Iris pigment epithelial cell (primary cell): ENCODE measurements at regions not wholly inside any gene's neighbourhood (a gene's known extent, or its start where the extent isn't known, plus 50 kb on each side); places are given as distances from the start of the nearest gene placed in this dataset.

ENCODE experiments used
- DNase-seq: peaks from one replicate; pipeline ENCODE4 v3.0.0-alpha.2; 2011; ENCODE audit warnings: low read depth

DNA sequence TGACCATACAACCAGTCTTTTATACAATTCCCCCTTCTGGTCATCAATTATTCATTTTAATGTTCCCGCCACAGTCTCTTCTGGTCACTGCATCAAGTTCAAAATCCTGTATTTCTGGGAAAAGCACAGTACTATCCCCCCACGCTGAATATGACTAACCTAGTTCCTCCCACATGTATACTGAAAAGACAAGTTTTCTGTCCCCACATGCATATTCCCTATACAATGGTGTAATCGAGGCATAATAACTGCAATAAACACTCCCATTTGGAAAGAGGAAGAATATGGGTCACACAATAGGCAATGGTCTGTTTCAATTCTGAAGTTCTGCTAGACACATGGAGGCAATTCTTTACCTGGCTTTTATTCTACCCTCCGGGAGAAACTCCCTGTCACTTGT, 344.9 kb downstream of the EFNA5 start:
- no peak for DNase-seq

GRCh38 chr5:107324809-107325208, 345.9 kb downstream of the EFNA5 start:
- no peak for DNase-seq

- DNase-seq, result peak; percentile 22
These were observed 346.7 kb downstream of the EFNA5 start for GRCh38 chr5:107324071-107324470.

DNA sequence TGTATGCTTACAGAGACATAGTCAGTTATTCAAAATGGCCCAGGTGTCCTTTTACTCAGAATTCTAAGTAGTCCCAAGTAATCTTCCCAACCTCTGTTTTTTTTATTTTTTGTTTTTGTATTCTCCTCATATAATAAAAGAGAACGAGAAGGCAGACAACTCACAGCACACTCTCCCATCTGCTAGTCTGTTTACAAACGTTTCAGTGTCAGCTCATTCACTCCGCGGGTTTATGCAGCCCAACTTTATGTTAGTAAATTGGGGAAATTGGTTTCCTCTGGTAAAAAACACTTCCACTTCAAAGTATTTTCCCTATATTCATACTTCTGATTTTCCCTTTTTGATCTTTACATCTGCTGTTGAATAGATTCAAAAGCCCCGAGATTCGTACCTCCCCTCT, 347.2 kb downstream of the EFNA5 start:
- no peak for DNase-seq

DNA sequence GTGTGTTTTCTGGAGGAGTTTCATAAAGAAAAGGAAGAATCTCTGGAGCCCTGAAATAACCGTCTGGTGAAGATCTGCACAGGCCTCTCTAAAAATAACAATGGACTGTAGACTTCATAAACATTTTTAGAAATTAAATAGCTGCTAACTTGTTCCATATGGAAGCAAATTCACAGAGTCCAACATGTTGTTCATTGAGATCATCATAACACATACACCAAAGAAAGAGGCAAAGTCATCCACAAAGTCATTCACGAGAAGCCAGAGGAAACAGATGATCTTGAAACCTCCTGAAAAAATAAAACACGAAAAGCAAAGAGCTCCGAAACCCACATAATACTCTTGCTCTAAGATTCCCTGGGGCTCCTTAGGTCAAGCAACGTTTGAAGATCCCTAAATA, 347.8 kb downstream of the EFNA5 start:
- DNase-seq, result no peak

- no peak for DNase-seq
These were observed 348.8 kb downstream of the EFNA5 start for GRCh38 chr5:107321906-107322305.

GRCh38 chr5:107320846-107321245, 349.9 kb downstream of the EFNA5 start:
- DNase-seq, result no peak

DNA sequence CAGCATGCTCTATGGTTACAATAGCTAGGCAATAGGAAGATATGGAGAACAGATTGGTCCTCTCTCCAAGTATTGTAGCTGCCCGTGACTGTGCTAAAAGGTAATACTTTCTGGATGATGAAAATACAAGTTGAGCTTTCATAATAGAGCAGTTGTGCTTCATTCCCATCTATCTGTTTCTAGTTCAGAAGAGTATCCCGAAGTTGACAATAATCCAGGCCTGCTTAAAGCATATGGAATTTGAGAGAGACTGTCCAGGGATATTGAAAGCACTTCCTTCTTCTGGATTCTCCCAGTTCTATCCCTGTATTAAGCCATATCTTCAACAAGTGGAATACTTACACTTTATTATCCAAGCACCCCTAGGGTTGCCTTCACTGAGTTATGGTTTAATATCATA, 350.4 kb downstream of the EFNA5 start:
- DNase-seq, result no peak

- no peak for DNase-seq
These were observed 350.8 kb downstream of the EFNA5 start for GRCh38 chr5:107319901-107320300.

GRCh38 chr5:107314330-107314729, 356.4 kb downstream of the EFNA5 start:
- DNase-seq, result no peak

DNA sequence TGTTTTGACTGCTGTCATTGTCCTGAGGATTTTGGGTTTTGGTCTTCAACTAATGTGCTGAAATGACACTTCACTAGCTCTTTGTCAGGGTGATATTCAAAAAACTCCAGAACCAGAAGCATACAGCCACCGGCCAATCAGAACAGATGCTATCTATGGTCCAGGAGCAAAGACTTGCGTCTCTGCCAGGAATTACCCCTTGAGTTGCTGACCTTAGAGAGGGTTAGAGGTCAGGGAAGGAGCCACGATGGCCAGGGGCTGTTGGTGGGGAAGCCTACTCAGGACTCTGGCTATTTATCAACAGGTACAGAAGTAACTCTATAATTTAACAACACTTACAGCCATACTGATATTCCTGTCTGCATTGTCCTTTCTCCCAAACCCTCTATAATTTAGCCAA, 356.8 kb downstream of the EFNA5 start:
- DNase-seq, result no peak

DNA sequence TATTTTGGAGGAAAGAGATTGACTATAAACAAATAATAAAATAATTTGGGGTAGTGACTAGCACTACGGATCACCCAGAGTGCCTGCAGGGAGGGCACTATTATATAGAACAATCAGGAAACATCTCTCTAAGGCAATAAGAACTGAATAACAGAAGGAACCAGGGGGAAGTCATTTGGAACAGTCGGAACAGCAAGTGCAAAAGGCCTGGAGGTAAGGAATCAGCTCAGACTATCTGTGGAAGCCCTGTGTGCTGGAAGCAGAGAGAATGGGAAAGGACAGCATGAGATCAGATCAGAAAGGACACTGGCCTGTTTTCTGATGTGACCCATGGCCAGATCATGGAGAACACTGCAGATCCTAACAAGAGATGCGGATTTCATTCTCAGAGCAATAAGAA, 357.6 kb downstream of the EFNA5 start:
- DNase-seq, result no peak

- no peak for DNase-seq
These were observed 360.6 kb downstream of the EFNA5 start for GRCh38 chr5:107310181-107310580.

- no peak for DNase-seq
These were observed 364.1 kb downstream of the EFNA5 start for GRCh38 chr5:107306594-107306993.

- no peak for DNase-seq
These were observed 364.7 kb downstream of the EFNA5 start for GRCh38 chr5:107306002-107306401.

- DNase-seq, result no peak
These were observed 366.1 kb downstream of the EFNA5 start for GRCh38 chr5:107304684-107305083.

- DNase-seq, result no peak
These were observed 367.4 kb downstream of the EFNA5 start for GRCh38 chr5:107303171-107303968.

GRCh38 chr5:107302441-107302840, 368.3 kb downstream of the EFNA5 start:
- DNase-seq, result no peak

DNA sequence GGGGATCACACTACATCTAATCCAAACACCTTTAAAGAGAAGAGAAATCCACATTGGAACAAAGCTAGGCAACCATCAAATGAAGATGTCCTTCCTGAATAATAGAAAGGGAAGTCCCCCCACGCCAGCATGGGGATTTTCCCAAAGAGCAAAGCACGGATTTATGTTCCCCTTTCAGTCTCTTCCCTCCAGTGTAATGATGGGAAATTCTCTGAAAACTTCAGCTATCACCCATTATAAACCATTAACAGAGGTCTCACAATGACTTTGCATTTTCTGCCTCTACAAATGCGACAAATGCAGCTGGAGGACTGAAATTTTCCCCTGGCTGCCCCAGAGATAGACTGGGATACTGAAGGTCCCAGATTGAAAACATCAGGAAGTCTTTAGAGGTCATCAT, 368.7 kb downstream of the EFNA5 start:
- no peak for DNase-seq

GRCh38 chr5:107300721-107301327, 369.9 kb downstream of the EFNA5 start:
- peak; percentile 16 for DNase-seq

- DNase-seq, result no peak
These were observed 374.2 kb downstream of the EFNA5 start for GRCh38 chr5:107296572-107296971.

GRCh38 chr5:107295914-107296313, 374.8 kb downstream of the EFNA5 start:
- DNase-seq, result no peak

DNA sequence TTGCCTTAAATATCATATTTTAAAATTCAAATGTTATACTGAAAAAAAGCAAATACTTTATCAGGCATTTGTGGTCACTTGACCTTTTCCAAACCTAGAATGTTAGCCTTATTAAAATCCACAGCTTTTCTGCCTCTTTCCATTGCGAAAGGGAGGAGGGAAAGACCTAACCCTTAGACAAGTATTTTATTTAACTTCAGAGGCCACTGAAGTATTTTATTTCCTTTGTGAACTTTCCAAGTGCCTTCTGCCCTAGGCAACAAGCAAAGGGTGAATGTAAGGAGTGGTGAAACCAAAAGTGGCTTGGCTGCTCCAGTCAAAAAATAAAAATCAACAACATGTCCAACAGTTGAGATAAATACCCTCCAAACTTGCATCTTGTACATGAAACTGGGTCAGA, 376.1 kb downstream of the EFNA5 start:
- no peak for DNase-seq

- DNase-seq, result no peak
These were observed 376.6 kb downstream of the EFNA5 start for GRCh38 chr5:107294211-107294550.
